HT-29 (cell line): ENCODE measurements at regions not wholly inside any gene's neighbourhood (a gene's known extent, or its start where the extent isn't known, plus 50 kb on each side); places are given as distances from the start of the nearest gene placed in this dataset. TPM values are rescaled to one million over a fixed set of nuclear protein-coding genes. Genes with fewer than 3 reads are reported as not detected.
A peak's percentile ranks its signal among the peaks of the same experiment; 100 is the strongest.

Source experiments
- DNase-seq: peaks from one replicate; pipeline ENCODE4 v3.0.0-alpha.2; 2015; ENCODE audit warnings: low spot score
- small RNA-seq: library from RNA; depleted of rRNA; stranded (forward); fragments of <200 nt; gene quantifications from one replicate; pipeline ENCODE3, GENCODE V24; 2014

- DNase-seq = no peak
Observed at GRCh38 chr10:44850356-44850934, 60.7 kb upstream of the TMEM72 start.

- DNase-seq = no peak
Observed at GRCh38 chr10:44851413-44851812, 59.7 kb upstream of the TMEM72 start.

- DNase-seq = no peak
Observed at GRCh38 chr10:44851881-44852280, 59.3 kb upstream of the TMEM72 start.

GRCh38 chr10:44853148-44853734 lies 57.9 kb upstream of the TMEM72 start:
- DNase-seq = peak; percentile 20

GRCh38 chr10:44853796-44854195 lies 57.3 kb upstream of the TMEM72 start:
- DNase-seq = no peak

GRCh38 chr10:44854693-44855350 lies 56.3 kb upstream of the TMEM72 start:
- no peak for DNase-seq

GRCh38 chr10:44856696-44857095 lies 54.4 kb upstream of the TMEM72 start:
- no peak for DNase-seq

GRCh38 chr10:44857363-44858016 lies 53.6 kb upstream of the TMEM72 start:
- DNase-seq = peak; percentile 42

GRCh38 chr10:44858017-44858371 lies 53.1 kb upstream of the TMEM72 start:
- DNase-seq = no peak

- DNase-seq = no peak
Observed at GRCh38 chr10:44858988-44859387, 52.1 kb upstream of the TMEM72 start.

- no peak for DNase-seq
Observed at GRCh38 chr10:44859546-44860285, 51.4 kb upstream of the TMEM72 start.

GRCh38 chr10:44860811-44861736 lies 50.1 kb upstream of the TMEM72 start:
- no peak for DNase-seq

Small RNA genes in the stretch of these regions (small RNA-seq; reads per million reads assigned to genes)
- gene AL356157.2 = not detected
